ENCODE measurements at regions not wholly inside any gene's neighbourhood (a gene's known extent, or its start where the extent isn't known, plus 50 kb on each side); places are given as distances from the start of the nearest gene placed in this dataset.

GRCh38 chr12:46892887-46893286 is 67.1 kb upstream of the SLC38A4 start:
- H3K4me3 Mint-ChIP-seq = no peak overlapping the region
- no CpG with 5 or more reads among the region's 4 CpGs for WGBS (ENCODE audit: insufficient coverage)
- no peak overlapping the region for H3K27ac Mint-ChIP-seq
- TF ChIP-seq CTCF (IDR thresholded peaks at IDR 0.05) = no peak
- no peaks in the 10 kb centered on the region for H3K36me3 Mint-ChIP-seq
- no peaks in the 10 kb centered on the region for H3K4me1 Mint-ChIP-seq
- H3K27me3 Mint-ChIP-seq (ENCODE audit: low read depth in 3 of 3) = peaks cover 0 to 2% (median 1%) of the 10 kb centered on the region in 3 donors
- Histone ChIP-seq H3K4me2 (replicated peaks; ENCODE audit: extremely low read depth, low read length, poor library complexity, severe bottlenecking) (no peak overlapping the region), H3K4me3 (replicated peaks in 1 of 3; ENCODE audit: low read depth in 2 of 3, low read length in 3 of 3) (no peak overlapping the region), H3K79me2 (ENCODE audit: insufficient read depth, low read length) (no peaks in the 10 kb centered on the region), H3K4me1 (ENCODE audit: control insufficient read depth in 1 of 2, insufficient read depth in 2 of 2, low read length in 2 of 2) (no peaks in the 10 kb centered on the region), H4K20me1 (ENCODE audit: insufficient read depth, low read length) (no peaks in the 10 kb centered on the region), H3K9ac (ENCODE audit: insufficient read depth, low read length, poor library complexity, severe bottlenecking) (no peak overlapping the region), H2AFZ (ENCODE audit: insufficient read depth, low read depth, low read length, poor library complexity, severe bottlenecking) (no peak overlapping the region), H3K27me3 (ENCODE audit: control insufficient read depth in 2 of 2, insufficient read depth in 2 of 2, low read length in 2 of 2) (no peaks in the 10 kb centered on the region), H3K36me3 (replicated peaks in 1 of 2; ENCODE audit: control insufficient read depth in 1 of 2, insufficient read depth in 2 of 2, low read length in 2 of 2) (no peaks in the 10 kb centered on the region), H3K9me3 (replicated peaks in 1 of 2; ENCODE audit: control insufficient read depth in 1 of 2, insufficient read depth in 1 of 2, low read length in 2 of 2) (no peaks in the 10 kb centered on the region), H3K27ac (ENCODE audit: low read depth in 1 of 2, low read length in 2 of 2) (no peak overlapping the region)
- peaks cover 2 to 13% (median 4%) of the 10 kb centered on the region in 7 donors for H3K9me3 Mint-ChIP-seq
- no peak for DNase-seq
- intact Hi-C loops (cut with micrococcal nuclease) = no loop called here

GRCh38 chr12:46893434-46893833 is 67.6 kb upstream of the SLC38A4 start:
- H3K27ac Mint-ChIP-seq = no peak overlapping the region
- Histone ChIP-seq H3K36me3 (replicated peaks in 1 of 2; ENCODE audit: control insufficient read depth in 1 of 2, insufficient read depth in 2 of 2, low read length in 2 of 2) (no peaks in the 10 kb centered on the region), H3K79me2 (ENCODE audit: insufficient read depth, low read length) (no peaks in the 10 kb centered on the region), H3K9me3 (replicated peaks in 1 of 2; ENCODE audit: control insufficient read depth in 1 of 2, insufficient read depth in 1 of 2, low read length in 2 of 2) (no peaks in the 10 kb centered on the region), H4K20me1 (ENCODE audit: insufficient read depth, low read length) (no peaks in the 10 kb centered on the region), H3K4me3 (replicated peaks in 1 of 3; ENCODE audit: low read depth in 2 of 3, low read length in 3 of 3) (no peak overlapping the region), H2AFZ (ENCODE audit: insufficient read depth, low read depth, low read length, poor library complexity, severe bottlenecking) (no peak overlapping the region), H3K27ac (ENCODE audit: low read depth in 1 of 2, low read length in 2 of 2) (no peak overlapping the region), H3K9ac (ENCODE audit: insufficient read depth, low read length, poor library complexity, severe bottlenecking) (no peak overlapping the region), H3K4me2 (replicated peaks; ENCODE audit: extremely low read depth, low read length, poor library complexity, severe bottlenecking) (no peak overlapping the region), H3K27me3 (ENCODE audit: control insufficient read depth in 2 of 2, insufficient read depth in 2 of 2, low read length in 2 of 2) (no peaks in the 10 kb centered on the region), H3K4me1 (ENCODE audit: control insufficient read depth in 1 of 2, insufficient read depth in 2 of 2, low read length in 2 of 2) (no peaks in the 10 kb centered on the region)
- H3K4me1 Mint-ChIP-seq = no peaks in the 10 kb centered on the region
- H3K27me3 Mint-ChIP-seq (ENCODE audit: low read depth in 3 of 3) = peaks cover 0 to 2% (median 1%) of the 10 kb centered on the region in 3 donors
- intact Hi-C loops (cut with micrococcal nuclease) = no loop called here
- no peak overlapping the region for H3K4me3 Mint-ChIP-seq
- TF ChIP-seq CTCF (IDR thresholded peaks at IDR 0.05) = no peak
- no peaks in the 10 kb centered on the region for H3K36me3 Mint-ChIP-seq
- WGBS (ENCODE audit: insufficient coverage) = no CpG with 5 or more reads among the region's 1 CpG
- peaks cover 2 to 13% (median 6%) of the 10 kb centered on the region in 7 donors for H3K9me3 Mint-ChIP-seq
- no peak for DNase-seq

Measured in CD14-positive monocyte (primary cell).